HG02759 (cell line): ENCODE measurements at regions not wholly inside any gene's neighbourhood (a gene's known extent, or its start where the extent isn't known, plus 50 kb on each side); places are given as distances from the start of the nearest gene placed in this dataset.
"Not testable (repeated sequence)": the region's sequence is repeated elsewhere in the genome, so short reads cannot be mapped to it uniquely, and the experiment has no call there.

ENCODE experiments used
- ATAC-seq: cut with Tn5 transposase; IDR thresholded peaks from one replicate; pipeline ENCODE4 v1.9.1; 2021; ENCODE audit warnings: mild to moderate bottlenecking, moderate library complexity; ENCODE audit not compliant: unreplicated experiment

DNA sequence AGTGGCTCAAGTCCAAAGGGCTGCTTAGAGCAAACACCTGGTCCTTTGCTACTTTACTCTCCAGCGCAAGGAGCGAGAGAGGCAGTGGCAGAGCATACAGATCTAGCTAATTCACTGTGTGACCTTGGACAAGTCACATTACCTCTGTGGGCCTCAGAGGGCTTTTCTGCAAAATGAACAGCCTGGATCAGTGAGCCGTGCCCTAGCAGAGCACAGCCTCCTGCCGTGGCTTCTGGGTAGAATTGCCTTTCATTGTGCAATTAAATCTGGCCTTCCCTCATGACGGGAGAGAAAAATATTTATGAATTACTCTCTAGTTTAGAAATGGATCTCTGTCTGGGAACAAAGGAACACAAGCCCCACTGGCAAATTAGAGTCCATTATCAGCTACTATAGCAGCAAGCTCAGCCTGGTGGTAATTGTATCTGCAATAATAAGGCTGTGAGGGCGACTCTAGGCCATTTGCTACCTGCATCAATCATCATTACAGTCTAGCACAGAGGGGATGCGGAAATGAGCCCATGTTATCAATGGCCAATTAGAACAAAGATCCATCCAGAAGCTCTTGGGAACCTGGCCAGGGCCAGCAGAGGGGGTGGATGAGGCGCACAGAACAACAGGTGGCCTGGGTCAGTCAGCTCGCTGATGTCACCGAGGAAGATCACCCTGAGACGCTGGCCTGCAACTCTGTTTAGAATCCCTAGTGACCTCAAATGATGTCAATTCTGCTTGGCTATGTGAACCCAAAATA lies 114.2 kb upstream of the LY86 start:
- no peak for ATAC-seq

DNA sequence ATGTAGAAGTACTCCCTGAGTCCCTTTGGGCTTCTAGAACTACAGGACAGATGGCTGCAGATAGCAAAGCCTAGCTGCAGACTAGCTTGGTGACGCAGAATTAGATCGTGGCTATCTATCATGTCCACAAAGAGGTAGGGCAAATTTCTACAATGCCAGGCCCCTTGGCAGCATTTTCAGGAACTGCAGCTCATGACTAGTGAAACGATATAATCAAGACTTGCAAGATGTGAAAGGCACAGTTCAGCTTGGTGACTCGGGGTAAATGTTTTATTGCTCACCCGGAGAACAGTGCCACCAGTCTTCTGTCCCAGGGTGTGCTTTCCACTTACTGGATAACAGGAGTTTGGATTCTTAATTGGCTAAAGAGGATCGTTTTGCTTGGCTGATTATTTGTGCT lies 108.7 kb upstream of the LY86 start:
- ATAC-seq: no peak

DNA sequence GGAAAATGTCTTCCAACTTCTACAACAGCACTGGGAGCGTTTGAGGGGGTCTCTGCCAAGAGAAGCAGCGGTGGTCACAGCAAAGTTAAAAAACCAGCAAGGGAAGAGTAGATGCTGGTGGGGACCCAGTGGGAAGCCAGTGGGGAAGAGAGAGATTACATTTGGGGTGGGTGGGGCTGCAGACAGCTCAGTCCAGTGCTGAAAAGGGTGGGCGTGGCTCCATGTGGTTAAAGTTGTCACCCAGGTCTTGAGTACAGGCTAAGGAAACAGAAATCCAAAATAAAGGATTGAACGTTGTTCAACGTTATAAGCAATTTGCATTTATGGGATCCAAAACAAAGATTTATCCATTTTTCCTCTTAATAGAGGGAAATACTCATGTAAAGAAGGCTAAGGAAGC lies 106.3 kb upstream of the LY86 start:
- no peak for ATAC-seq

DNA sequence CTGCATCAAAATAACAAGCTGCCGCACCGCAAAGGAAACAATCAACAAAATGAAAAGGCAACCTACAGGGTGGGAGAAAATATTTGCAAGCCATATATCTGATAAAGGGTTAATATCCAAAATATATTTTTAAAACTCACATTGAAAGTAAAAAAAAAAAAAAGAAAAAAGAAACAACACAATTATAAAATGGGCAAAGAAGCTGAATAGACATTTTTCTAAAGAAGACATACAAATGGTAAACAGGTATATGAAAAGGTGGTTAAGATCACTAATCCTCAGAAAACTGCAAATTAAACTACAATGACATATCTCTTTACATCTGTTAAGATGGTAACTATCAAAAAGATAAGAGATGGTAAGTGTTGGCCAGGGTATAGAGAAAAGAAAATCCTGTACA lies 105.4 kb upstream of the LY86 start:
- ATAC-seq: no peak

DNA sequence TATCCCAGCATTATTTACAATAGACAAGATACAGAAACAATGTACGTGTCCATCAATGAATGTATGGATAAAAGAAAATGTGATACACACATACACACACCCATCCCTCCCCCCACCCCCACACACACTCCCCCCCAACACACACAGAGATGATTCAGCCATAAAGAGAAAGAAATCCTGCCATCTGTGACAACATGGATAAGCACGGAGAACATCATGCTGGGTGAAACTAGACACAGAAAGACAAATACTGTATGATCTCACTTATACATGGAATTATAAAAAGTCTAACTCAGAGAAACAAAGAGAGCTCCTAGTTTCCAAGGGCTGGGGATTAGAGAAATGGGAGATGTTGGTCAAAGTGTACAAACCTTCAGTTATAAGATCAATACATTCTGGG lies 104.8 kb upstream of the LY86 start:
- ATAC-seq: no peak

DNA sequence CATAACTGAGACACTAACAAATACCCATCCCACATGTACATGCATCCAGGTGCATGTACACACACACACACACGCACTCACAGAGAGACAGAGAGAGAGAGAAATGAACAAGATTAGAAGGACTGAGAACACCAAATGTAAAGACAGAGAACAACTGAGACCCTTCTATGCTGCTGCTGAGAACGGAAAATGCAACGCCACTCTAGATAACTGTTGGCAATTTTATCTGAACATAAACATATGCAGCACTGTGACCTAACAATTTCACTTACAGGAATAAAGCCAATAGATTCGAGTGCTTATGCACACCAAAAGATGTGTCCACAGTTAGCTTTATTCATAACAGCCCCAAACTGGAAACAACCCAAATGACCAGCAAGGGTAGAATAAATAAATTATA lies 103.8 kb upstream of the LY86 start:
- ATAC-seq: no peak

DNA sequence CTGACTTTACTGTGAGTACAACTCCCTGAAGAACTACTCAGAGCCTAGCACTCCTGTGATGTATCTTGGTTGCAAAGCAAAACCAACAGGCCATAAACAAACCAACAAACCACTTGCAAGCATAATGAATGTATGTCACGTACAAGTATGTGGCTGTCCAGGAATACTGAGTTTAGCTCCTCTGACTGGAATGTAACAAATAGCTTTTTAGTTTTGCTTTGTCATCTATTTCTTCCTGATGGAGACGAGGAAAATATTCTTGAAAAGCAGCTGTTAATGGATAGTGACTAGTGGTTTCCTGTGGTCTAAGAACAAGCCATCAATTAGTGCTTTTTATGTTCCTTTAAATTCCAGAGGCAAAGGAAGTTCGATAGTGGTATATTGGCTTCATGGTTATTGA lies 101.9 kb upstream of the LY86 start:
- no peak for ATAC-seq

DNA sequence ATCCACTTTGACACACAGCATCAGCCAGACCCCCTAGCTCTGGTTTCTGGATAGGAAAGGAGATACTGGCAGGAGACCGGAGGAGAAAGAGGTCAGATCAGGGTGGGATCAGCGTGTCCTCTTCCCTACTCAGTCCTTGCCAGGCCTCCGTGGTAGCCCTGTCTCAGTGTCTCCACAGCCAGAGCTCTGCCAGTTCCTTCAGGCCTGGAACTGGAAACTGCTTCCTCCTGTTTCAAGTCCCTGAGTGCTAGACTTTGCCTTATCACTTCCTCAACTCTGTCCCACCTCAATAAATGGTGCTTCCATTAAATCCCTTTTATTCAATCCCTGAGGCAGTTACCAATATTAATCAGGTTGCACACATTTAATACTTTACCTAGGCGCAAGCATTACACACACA lies 96.8 kb upstream of the LY86 start:
- no peak for ATAC-seq

DNA sequence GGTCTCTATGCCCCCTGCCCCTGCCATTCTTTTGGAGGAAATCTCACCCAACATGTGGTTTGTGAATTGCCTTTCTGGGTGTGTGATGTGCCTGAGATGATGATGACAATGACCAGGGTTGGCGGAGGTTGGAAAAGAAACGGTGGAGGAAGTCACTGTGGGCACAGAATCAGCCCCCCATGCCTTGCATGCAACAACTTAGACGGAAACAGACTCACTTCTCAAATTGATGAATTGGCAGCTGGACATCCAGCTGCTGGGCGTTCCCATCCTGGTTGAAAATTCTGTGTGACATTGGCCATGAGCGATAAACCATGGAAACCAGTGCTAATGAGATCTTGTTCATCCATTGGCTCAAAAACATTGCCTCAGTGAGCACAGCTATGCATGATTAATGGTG lies 95.8 kb upstream of the LY86 start:
- no peak for ATAC-seq

DNA sequence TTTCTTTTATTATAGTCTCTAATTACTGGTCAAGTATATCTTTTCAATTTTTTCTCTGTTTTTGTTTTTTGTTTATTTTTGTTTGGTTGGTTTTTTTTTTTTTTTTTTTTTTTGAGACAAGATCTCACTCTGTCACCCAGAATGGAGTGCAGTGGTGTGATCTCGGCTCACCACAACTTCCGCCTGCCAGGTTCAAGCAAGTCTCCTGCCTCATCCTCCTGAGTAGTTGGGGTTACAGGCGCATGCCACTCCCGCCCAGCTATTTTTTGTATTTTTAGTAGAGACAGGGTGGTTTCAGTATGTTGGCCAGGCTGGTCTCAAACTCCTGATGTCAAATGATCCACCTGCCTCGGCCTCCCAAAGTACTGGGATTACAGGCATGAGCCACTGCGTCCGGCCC lies 94.4 kb upstream of the LY86 start:
- ATAC-seq: not testable (repeated sequence)

DNA sequence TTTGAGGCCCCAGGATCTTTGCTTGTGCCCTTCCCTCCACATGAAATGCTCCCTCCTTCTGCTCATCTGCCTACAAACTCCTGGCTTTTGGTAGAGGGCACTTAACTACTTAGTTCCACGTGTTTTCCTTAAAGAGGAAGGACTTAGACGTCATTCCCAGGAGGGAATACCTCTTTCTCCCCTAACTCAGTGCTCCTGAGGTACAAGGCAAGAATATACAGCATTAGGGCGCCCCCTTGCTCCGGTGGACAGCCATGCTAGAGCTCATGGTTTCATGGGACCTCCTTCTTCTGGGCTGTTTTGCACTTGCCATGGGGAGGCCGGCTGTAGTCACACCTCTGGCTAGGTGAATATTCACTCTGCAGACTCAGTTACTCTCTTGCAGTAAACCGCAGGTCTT lies 93.8 kb upstream of the LY86 start:
- ATAC-seq: no peak

DNA sequence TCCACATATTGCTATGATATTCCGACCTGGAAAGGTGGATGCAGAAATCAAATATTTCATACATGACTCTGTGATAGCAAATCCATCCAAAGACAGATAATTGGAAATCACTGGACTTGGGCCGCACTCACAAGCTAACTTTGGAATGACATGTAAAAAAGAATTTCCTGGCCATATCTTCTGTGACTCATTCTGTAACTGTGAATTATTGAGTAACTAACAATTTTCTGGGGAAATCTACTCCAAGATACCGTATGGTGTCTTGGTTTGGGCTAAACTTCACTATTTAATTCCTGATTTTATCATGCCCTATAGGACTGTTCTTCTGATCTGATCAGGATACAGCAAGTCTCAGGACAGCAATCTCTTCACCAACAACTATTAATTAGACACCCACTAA lies 92.7 kb upstream of the LY86 start:
- ATAC-seq: no peak

DNA sequence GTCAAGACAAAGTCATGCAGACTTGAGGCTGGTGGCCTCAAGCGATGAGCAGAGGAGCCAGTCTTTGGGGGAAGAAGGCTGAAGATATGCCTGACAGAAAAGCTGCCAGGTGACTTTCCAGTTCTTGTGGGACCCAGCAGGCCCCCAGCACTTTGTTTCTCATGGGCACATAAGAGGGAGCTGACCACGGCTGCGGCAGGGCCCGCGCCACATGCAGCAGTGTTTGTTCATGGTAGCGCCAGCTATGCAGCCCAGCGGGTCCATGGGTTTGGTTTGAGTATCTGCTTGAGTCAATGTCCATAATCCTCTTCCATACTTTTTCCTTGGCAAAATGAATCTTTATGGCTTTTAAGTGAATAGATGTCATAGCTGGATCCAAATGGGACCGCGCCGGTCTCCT lies 91.0 kb upstream of the LY86 start:
- ATAC-seq: no peak

DNA sequence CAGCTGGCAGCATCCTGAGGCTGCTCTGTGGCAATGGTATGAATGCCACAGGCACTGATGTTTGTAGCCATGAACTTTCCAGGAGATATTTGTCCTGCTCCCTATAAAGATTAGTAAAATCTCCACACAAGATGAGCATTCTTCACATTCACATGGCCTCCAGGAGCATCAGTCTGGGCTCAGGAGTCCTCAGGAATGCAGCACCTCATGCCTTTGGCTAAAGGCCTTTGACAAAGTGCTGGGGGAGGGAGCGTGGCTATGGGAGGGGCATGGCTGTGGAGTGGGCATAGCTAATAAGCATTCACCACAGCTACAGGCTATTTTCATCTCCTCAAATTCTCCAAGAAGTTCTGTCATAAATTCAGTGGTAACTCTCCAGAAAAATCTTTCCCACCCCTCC lies 90.5 kb upstream of the LY86 start:
- no peak for ATAC-seq

DNA sequence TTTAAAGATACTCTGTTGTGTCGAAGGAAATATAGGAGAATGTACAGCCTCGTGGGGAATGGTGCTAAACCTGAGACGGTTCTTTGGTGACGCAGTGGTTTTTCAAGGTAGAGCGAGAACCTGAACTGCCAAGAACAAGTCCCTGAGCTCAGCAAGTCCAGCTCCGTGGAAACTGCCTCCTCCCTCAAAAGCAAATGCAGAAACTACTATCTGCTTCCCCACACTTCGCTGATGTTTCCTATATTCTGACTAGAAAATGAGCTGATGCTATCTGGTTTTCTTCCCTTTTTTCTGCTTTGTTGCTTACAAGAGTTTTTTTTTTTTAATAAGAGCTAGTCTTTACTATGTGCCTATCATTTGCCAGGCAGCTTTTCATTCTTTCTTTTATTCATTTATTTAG lies 85.3 kb upstream of the LY86 start:
- no peak for ATAC-seq

DNA sequence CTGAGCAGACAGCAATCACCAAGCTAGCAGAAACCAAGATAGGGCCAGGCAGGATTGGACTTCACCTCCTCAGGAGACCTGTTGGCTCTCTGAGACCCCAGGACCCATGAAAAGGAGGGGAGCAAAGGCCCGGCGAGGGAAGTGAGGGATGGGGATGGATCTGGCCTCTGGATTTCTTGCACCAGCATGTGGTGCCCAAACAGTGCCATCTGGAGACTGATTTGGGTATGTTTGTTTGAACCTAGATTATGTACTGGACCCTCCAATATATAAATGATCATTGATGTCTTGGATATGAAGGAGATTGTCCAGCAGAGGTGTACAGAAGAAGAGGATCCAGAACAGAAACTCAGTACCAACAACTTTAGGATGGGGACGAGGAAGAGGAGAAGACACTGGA lies 83.4 kb upstream of the LY86 start:
- no peak for ATAC-seq

DNA sequence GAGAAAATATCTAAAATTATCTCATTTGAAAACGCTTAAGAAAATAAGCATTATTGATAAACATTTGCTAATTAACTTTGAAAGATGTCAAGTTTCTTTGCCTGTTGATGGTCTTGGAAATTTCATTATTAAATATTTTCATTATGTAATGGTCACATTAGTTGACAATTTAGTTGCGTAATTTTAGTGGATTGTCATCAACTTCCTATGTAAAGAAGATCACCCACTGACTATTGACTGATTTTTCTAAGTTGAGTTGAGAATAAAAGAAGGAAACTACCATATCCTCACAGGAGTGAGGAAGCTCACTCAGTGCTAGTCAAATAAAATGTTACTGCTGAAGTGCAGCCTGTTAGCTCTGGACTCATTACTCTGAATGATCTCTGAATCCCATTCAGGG lies 79.9 kb upstream of the LY86 start:
- no peak for ATAC-seq

DNA sequence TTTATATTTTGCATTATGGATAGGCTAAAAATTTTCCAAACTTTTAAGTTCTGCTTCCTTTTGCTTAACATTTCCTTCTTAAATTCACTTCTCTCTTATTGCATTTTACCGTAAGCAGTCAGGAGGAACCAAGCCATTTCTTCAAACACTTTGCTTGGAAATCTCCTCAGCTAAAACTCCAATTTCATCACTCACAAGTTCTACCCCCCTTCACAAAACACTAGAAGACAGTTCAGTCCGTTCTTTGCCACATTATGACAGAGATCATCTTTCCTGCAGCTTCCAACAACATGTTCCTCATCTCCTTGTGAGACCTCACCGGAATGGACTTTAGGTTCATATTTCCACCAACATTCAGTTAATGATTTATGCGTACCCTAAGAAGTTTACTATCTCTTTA lies 79.2 kb upstream of the LY86 start:
- no peak for ATAC-seq

DNA sequence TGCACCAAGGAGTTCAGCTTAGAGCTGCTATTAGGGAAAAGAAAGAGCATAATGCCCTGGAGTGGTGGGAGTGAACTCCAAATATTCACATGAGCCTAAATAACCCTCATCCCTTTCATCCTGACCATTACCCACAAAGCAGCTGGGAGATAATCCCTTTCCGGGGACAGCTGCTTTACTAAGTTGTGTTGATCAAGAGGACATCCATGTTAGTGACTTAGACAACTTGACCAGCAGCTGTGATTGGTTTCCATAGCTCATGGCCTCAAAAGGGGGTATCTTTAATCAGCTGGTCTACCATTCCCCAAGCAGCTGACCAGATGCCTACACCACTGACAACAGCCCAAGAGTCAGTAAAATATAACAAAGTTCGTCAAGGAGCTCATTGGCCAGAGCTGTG lies 75.8 kb upstream of the LY86 start:
- ATAC-seq: no peak

DNA sequence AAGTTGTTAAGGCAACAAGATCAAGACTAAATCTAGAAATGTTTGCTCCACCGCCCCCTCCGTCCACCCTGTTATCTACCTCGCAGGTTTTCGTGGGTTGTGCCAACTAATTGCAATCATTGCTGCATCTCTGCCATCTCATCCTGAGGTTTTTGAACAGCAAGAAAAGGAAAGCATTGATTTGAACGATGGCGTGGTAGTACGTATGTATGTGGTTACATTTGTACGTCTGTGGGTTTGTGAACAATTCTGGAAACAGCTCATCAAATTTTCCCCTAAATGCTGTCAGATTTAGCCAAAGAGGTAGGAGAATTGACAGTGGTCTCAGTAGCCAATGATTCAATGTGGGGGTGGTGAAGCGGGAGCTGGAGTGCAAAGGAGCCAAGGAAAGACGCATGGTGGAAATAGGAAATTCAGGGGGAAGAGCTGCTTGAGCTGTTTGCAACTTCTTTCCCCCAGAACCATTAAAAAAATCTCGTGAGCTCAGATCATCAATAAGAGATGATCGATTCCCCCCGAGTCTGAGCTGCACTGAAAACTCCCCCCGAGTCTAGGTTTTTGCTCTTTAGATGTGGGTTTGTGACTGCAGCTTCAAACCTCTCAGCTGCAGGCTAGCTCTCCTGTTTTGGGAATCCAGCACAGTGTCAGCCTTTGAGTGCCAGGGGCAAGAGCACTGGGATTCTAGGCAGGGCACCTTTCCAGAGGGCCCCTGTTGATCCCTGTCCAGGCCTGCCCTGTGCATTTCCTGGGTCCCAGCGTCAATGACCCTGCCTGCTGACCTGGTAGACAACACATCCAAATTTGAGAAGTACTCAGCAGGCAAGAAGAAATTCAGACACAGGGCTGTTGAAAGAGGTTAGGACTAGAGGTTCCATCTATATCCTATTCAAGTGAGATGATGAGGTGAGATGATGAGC lies 72.6 kb upstream of the LY86 start:
- ATAC-seq: peak; percentile 81

DNA sequence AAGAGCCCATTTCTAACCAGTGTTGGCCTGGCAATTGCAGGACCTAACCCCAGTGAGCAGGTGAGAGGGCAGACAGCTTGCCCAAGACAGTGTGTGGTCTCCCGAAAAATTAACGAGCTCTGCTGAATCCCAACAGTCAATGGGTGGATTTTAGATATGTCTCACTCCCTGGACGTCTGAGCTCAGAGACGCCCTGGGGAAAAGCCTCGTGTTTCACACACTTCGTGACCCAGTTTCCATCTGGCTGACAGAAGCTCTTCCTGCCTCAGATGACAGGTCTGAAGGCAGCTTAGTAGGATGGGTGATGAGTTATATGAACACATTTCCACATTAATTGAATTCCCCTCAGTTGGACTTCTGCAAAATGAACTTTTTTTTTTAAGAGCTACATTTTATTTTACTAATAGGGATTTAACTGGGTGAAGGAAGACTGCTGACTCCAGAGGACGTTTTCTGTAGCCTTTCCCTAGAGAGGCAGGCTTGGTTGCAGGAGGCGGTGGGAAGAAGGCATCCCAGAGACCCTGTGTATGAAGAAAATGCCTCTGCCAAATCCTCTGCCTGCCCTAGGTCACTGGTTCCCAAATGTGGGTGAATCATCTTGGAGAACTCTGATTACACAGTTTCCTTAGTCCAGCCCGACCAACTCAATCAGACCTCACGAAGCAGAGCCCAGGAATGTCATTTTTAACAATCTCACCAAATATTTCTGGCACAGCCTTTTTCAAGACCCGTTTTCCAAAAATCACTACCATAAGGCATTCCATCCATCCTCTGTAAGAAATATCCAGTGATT lies 71.7 kb upstream of the LY86 start:
- no peak for ATAC-seq
